Hepatocyte (in vitro differentiated cells): ENCODE measurements at regions not wholly inside any gene's neighbourhood (a gene's known extent, or its start where the extent isn't known, plus 50 kb on each side); places are given as distances from the start of the nearest gene placed in this dataset.

ENCODE experiments used
- DNase-seq: peaks from one replicate; pipeline ENCODE4 v3.0.0-alpha.2; 2016; ENCODE audit warnings: low spot score
- H2AFZ ChIP-seq: fragments of 200-600 bp; sonication (generic); 2 replicates; pipeline ENCODE4 v1.6.0; 2016; ENCODE audit warnings: antibody characterized with exemption, mild to moderate bottlenecking
- H3K27ac ChIP-seq: fragments of 200-600 bp; sonication (generic); 2 replicates; pipeline ENCODE4 v1.5.1; 2016; ENCODE audit warnings: mild to moderate bottlenecking
- H3K27me3 ChIP-seq: fragments of 200-600 bp; sonication (generic); 2 replicates; pipeline ENCODE4 v1.6.1; 2016
- H3K36me3 ChIP-seq: fragments of 200-600 bp; sonication (generic); replicated peaks from 2 replicates; pipeline ENCODE4 v1.5.1; 2016; ENCODE audit warnings: low read depth; ENCODE audit not compliant: insufficient read depth
- H3K4me1 ChIP-seq: fragments of 200-600 bp; sonication (generic); 2 replicates; pipeline ENCODE4 v1.5.1; 2016; ENCODE audit warnings: mild to moderate bottlenecking, moderate library complexity; ENCODE audit not compliant: insufficient read depth
- H3K4me2 ChIP-seq: fragments of 200-600 bp; sonication (generic); 2 replicates; pipeline ENCODE4 v1.6.0; 2016
- H3K4me3 ChIP-seq: fragments of 200-600 bp; sonication (generic); 2 replicates; pipeline ENCODE4 v1.5.1; 2016; ENCODE audit warnings: mild to moderate bottlenecking
- H3K79me2 ChIP-seq: fragments of 200-600 bp; sonication (generic); 2 replicates; pipeline ENCODE4 v1.6.0; 2017; ENCODE audit warnings: mild to moderate bottlenecking
- H3K9me2 ChIP-seq: fragments of 200-600 bp; sonication (generic); replicated peaks from 2 replicates; pipeline ENCODE4 v1.6.0; 2017; ENCODE audit warnings: mild to moderate bottlenecking; ENCODE audit not compliant: insufficient read depth
- H3K9me3 ChIP-seq: fragments of 200-600 bp; sonication (generic); 2 replicates; pipeline ENCODE4 v1.5.1; 2016; ENCODE audit warnings: low read depth, mild to moderate bottlenecking
- H4K20me1 ChIP-seq: fragments of 200-600 bp; sonication (generic); 2 replicates; pipeline ENCODE4 v1.6.0; 2016; ENCODE audit warnings: mild to moderate bottlenecking; ENCODE audit not compliant: insufficient read depth, poor library complexity, severe bottlenecking
- CTCF ChIP-seq: fragments of 200-600 bp; sonication (generic); IDR thresholded peaks from 2 replicates; pipeline ENCODE4 v1.5.1; 2016; ENCODE audit warnings: antibody characterized with exemption, mild to moderate bottlenecking; ENCODE audit not compliant: poor library complexity
- EZH2 ChIP-seq: fragments of 200-600 bp; sonication (generic); IDR thresholded peaks from 2 replicates; pipeline ENCODE4 v1.6.1; 2016; ENCODE audit warnings: antibody characterized with exemption, mild to moderate bottlenecking, borderline replicate concordance
- EZH2phosphoT487 ChIP-seq: fragments of 200-600 bp; sonication (generic); IDR thresholded peaks from one replicate; pipeline ENCODE4 v1.6.1; 2018; ENCODE audit warnings: antibody characterized with exemption, mild to moderate bottlenecking, low read depth, moderate library complexity; ENCODE audit not compliant: unreplicated experiment, severe bottlenecking
- WGBS: methylation state at CpG from one replicate; pipeline ENCODE4 v1.1.6; 2016; ENCODE audit warnings: low lambda C conversion rate; ENCODE audit errors: missing lambda C conversion rate; 5-methylcytosine and 5-hydroxymethylcytosine counted together

DNA sequence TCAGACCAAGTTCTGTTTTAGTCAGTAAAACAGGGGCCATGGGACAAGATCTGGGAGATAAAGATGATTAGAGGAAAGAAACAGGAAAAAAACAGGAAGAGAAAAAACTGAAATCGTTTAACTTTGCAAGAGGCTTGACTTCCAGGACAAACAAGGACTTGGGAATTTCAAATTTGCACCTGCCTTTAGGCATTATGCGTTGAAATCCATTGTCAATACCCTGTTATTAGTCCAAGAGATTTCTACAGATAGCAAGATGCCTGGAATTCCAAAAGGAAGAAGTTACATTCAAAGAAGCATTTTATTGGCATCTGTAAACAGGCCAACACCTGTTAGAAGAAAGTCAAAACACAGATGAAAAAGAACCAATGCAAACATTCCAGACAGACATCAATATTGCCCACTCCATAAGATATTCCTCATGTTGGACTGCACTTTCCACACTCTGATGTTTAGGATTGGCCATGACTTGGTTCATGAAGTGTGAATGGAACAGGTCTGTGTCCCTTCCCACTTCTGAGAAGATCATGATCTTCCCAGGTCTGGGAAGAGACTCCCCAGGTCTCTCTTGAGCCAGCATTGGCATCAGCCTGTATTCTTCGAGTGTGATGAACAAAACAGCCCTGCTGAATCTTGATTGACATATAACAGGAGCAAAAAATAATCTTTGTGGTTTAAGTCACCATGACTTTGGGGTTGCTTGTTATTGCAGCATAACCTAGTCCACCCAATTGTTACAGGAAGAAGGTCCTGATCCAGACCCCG, 181.4 kb upstream of the FN1 start:
- 51% methylated on average over 4 of the region's 4 CpGs for WGBS
- no peak for DNase-seq

DNA sequence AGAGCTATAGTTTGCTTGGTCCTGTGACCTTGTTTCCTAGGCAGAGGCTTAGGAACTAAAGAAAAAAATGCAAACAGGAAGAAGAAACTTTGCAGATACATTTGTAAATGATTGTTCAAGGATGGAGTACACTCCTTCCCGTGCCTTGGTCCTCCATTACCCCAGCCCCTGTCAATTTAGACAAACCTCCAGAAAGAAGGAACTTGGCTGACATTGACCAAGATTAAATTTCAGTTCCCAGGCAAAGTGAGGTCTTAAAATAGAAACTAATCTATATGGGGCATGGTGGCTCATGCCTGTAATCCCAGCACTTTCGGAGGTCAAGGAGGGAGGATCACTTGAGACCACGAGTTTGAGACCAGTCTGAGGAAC, 179.9 kb upstream of the FN1 start:
- Histone ChIP-seq H4K20me1 (no peaks in the 10 kb centered on the region), H3K9me2 (no peaks in the 10 kb centered on the region), H3K36me3 (no peaks in the 10 kb centered on the region), H3K27me3 (no peaks in the 10 kb centered on the region), H3K4me1 (peaks cover 28% of the 10 kb centered on the region), H3K79me2 (no peaks in the 10 kb centered on the region), H3K4me3 (no peak overlapping the region), H3K27ac (no peak overlapping the region), H3K4me2 (no peak overlapping the region), H2AFZ (no peak overlapping the region), H3K9me3 (no peaks in the 10 kb centered on the region)
- no peak for DNase-seq
- no peak for TF ChIP-seq EZH2
- no peak for TF ChIP-seq CTCF
- TF ChIP-seq EZH2phosphoT487 = no peak
- 66% methylated on average over 3 of the region's 3 CpGs for WGBS

More for the DNA sequence above, 181.4 kb upstream of the FN1 start:
- Histone ChIP-seq H3K4me1 (peaks cover 28% of the 10 kb centered on the region), H3K4me3 (no peak overlapping the region), H3K36me3 (no peaks in the 10 kb centered on the region), H4K20me1 (no peaks in the 10 kb centered on the region), H3K4me2 (no peak overlapping the region), H3K9me3 (no peaks in the 10 kb centered on the region), H2AFZ (no peak overlapping the region), H3K79me2 (no peaks in the 10 kb centered on the region), H3K27ac (no peak overlapping the region), H3K27me3 (no peaks in the 10 kb centered on the region), H3K9me2 (no peaks in the 10 kb centered on the region)
- TF ChIP-seq CTCF = no peak
- no peak for TF ChIP-seq EZH2phosphoT487
- TF ChIP-seq EZH2 = no peak

DNA sequence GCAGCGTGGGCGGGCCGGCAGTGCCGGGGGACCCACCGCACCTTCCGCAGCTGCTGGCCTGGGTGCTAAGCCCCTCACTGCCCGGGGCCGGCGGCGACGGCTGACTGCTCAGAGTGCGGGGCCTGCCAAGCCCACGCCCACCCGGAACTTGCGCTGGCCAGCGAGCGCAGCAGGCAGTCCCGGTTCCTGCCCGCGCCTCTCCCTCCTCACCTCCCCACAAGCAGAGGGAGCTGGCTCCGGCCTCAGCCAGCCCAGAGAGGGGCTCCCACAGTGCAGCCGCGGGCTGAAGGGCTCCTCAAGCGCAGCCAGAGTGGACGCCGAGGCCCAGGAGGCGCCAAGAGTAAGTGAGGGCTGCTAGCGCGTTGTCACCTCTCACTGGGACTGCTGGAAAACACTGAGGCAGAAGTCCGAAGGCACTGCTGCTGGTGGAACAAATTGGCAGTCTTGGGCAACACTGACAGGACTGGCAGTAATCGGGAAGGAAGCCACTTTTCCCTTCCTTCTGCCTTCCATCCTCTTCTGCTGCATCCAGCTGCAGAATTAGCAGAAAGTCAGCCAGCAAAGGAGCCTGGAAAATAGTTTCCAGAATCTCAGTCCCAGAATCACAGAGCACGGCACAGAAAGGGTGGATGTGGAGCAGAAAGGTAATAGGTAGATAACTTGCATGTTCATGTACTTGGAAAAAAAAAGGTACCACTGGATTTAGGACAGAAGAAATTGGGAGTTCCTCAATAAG, 179.4 kb upstream of the FN1 start:
- Histone ChIP-seq H3K4me2 (no peak overlapping the region), H3K4me3 (no peak overlapping the region), H3K9me2 (no peaks in the 10 kb centered on the region), H2AFZ (no peak overlapping the region), H3K36me3 (no peaks in the 10 kb centered on the region), H3K27ac (no peak overlapping the region), H4K20me1 (no peaks in the 10 kb centered on the region), H3K27me3 (no peaks in the 10 kb centered on the region), H3K9me3 (no peaks in the 10 kb centered on the region), H3K4me1 (peaks cover 27% of the 10 kb centered on the region), H3K79me2 (no peaks in the 10 kb centered on the region)
- TF ChIP-seq CTCF (no peak), EZH2phosphoT487 (no peak), EZH2 (no peak)
- WGBS = 99% methylated on average over 31 of the region's 32 CpGs
- no peak for DNase-seq
